Muscle of leg (tissue), 3 donors: ENCODE measurements at regions not wholly inside any gene's neighbourhood (a gene's known extent, or its start where the extent isn't known, plus 50 kb on each side); places are given as distances from the start of the nearest gene placed in this dataset.

Source experiments
- DNase-seq: peaks from one replicate; pipeline ENCODE4 v3.0.0; 2013
- H3K27ac ChIP-seq: one replicate; pipeline ENCODE4 v1.5.1; 2013; ENCODE audit warnings: mild to moderate bottlenecking, low read length, control low read depth
- H3K27me3 ChIP-seq: one replicate; pipeline ENCODE4 v1.6.1; 2013; ENCODE audit warnings: low read length; ENCODE audit not compliant: control insufficient read depth, insufficient read depth
- H3K36me3 ChIP-seq: one replicate; pipeline ENCODE4 v1.6.1; 2013; ENCODE audit warnings: low read length; ENCODE audit not compliant: control insufficient read depth, insufficient read depth
- H3K4me1 ChIP-seq: one replicate; pipeline ENCODE4 v1.6.1; 2013; ENCODE audit warnings: low read length; ENCODE audit not compliant: control insufficient read depth, insufficient read depth
- H3K4me3 ChIP-seq: one replicate; pipeline ENCODE4 v1.5.1; 2013; ENCODE audit warnings: low read length, control low read depth
- H3K9me3 ChIP-seq: replicated peaks from 2 replicates; pipeline ENCODE4 v1.6.1; 2013; ENCODE audit warnings: low read depth, low read length; ENCODE audit not compliant: control insufficient read depth
- WGBS: methylation state at CpG from one replicate; pipeline ENCODE4 v1.1.5; 2013; ENCODE audit warnings: missing lambda C conversion rate; ENCODE audit not compliant: insufficient coverage; 5-methylcytosine and 5-hydroxymethylcytosine counted together

DNA sequence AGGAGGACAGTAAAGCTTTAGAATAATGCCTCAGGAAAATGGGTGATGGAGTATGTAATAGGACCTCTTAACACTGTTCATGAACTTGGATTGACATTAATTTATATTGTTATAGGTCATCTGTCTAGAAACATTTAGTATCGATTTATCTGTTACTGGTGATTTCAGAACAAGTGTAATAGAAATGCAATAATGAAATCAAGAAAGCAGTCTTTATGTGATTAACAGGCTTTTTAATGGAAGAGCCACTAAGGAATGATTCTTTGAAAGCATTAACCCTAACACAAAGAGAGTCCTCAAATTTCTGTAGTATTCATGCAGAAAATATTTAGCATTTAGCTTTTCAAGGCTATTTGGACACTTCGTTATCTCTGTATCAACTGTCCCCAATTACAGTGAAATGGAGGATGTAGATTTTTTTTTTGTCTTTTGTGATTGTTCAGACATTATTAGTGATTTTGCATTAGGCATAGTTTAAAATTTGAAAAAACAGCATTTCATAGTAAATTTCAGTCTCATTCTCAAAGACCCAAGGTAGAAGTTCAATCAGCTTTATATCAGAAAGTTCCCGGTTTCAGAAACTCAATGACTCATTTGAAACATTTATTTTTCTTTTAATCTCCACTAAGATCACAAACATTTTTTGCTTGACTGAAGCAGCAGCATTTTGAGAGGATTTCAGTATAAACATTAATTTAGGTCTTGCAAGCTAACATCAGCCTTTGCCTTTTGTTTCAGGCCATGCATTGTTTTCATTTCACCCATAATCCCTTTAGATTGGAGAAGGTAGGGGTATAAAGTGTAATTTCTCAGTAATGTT lies 56.3 kb downstream of the AGTR2 start:
- Histone ChIP-seq H3K36me3 (no peaks in the 10 kb centered on the region), H3K4me3 (no peak overlapping the region), H3K4me1 (no peaks in the 10 kb centered on the region), H3K27ac (no peak overlapping the region), H3K9me3 (no peaks in the 10 kb centered on the region), H3K27me3 (peaks cover 2% of the 10 kb centered on the region)
- no peak for DNase-seq
- no CpG with 5 or more reads among the region's 3 CpGs for WGBS

DNA sequence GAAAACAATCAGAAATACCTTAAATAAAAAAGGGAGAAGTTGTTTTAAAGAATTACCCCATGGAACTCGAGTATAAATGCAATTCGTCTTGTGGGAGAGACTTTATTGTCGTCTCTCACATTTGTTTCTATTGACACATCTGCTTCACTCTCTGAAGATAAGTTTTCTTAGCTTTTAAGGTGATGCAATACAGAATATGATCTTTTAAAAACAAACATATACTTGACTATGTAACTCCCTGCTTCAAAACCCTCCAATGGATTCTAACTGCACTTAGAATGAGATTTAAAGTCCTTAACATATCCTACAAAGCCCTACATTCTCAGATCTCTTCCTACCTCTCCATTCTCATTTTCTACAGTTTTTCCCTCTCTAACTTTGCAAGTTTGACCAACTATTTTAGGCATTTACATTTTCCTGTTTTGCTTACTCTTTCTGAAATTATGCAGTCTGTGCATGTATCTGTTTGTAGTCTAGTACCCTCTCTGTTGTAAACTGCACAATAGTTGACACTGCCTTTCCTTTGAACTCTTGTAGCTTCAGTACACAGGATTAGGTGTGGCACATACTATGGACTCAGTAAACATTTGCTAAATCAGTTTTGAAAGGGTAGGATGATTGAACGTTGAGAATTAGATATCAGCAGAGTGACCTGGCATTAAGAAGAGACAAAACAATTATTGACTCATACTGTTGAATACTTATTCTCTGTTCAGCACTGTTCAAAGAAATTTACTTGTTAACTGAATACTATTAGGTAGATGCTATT lies 59.8 kb downstream of the AGTR2 start:
- no CpG with 5 or more reads among the region's 4 CpGs for WGBS
- Histone ChIP-seq H3K27ac (no peak overlapping the region), H3K4me1 (no peaks in the 10 kb centered on the region), H3K36me3 (no peaks in the 10 kb centered on the region), H3K4me3 (no peak overlapping the region), H3K9me3 (no peaks in the 10 kb centered on the region), H3K27me3 (peaks cover 2% of the 10 kb centered on the region)
- no peak for DNase-seq

DNA sequence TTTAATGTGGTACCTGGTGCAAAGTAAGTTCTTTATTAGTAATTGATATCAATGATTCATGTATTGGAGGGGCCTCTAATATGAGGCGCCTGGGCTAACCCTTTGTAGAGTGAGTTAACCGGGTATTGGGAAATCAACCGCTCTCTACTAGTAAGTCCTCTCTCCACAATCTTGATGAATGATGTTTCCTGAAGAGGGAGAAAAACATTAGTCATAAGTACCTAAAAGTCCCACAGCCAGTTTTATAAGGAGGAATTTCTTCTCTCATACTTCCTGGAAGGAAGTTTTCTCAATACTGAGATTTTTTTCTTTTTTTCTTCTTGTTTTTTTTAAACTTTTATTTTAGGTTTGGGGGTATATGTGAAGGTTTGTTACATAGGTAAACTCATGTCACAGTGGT lies 62.3 kb downstream of the AGTR2 start:
- Histone ChIP-seq H3K9me3 (no peaks in the 10 kb centered on the region), H3K4me1 (no peaks in the 10 kb centered on the region), H3K27ac (no peak overlapping the region), H3K4me3 (no peak overlapping the region), H3K27me3 (peaks cover 2% of the 10 kb centered on the region), H3K36me3 (no peaks in the 10 kb centered on the region)
- no CpG with 5 or more reads among the region's 3 CpGs for WGBS
- DNase-seq, result no peak

GRCh38 chrX:116236666-116237065 lies 66.1 kb downstream of the AGTR2 start:
- Histone ChIP-seq H3K4me1 (no peaks in the 10 kb centered on the region), H3K4me3 (no peak overlapping the region), H3K36me3 (no peaks in the 10 kb centered on the region), H3K27me3 (peaks cover 2% of the 10 kb centered on the region), H3K27ac (no peak overlapping the region), H3K9me3 (no peaks in the 10 kb centered on the region)
- DNase-seq, result no peak

DNA sequence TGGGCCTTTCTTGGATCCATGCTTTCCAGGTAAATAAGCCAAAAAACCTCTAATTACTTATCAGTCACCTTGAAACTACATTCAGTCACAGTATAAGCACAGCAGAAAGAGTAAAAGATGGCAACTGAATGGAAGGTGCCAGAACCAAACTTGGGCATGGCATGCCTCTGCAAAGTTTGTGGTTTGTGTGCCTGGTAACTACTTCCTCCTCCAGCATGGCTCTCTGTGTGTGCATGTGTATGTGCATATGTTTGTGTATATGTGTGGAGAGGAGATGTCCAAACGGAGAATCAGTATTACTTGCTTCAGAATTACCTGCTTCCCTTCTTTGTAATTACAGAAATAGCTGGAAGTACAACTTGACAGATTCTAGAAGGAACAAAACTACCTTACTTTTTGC lies 67.5 kb downstream of the AGTR2 start:
- no CpG with 5 or more reads among the region's 1 CpG for WGBS
- H3K27ac ChIP-seq, result no peak overlapping the region
- no peak for DNase-seq
- H3K4me1 ChIP-seq, result no peaks in the 10 kb centered on the region
- H3K4me3 ChIP-seq, result no peak overlapping the region
- no peaks in the 10 kb centered on the region for H3K9me3 ChIP-seq
- H3K27me3 ChIP-seq, result peaks cover 2% of the 10 kb centered on the region
- no peaks in the 10 kb centered on the region for H3K36me3 ChIP-seq

- peak; percentile 0 for DNase-seq
- H3K4me3 ChIP-seq, result no peak overlapping the region
- WGBS, result 57% methylated on average over 1 of the region's 2 CpGs
- no peaks in the 10 kb centered on the region for H3K36me3 ChIP-seq
- H3K27me3 ChIP-seq, result peaks cover 3% of the 10 kb centered on the region
- H3K27ac ChIP-seq, result no peak overlapping the region
- no peaks in the 10 kb centered on the region for H3K4me1 ChIP-seq
- H3K9me3 ChIP-seq, result no peaks in the 10 kb centered on the region
Measured at GRCh38 chrX:116238567-116239255, 68.2 kb downstream of the AGTR2 start.

- Histone ChIP-seq H3K36me3 (no peaks in the 10 kb centered on the region), H3K27ac (no peak overlapping the region)
Measured at GRCh38 chrX:116239944-116240840, 69.6 kb downstream of the AGTR2 start.

DNA sequence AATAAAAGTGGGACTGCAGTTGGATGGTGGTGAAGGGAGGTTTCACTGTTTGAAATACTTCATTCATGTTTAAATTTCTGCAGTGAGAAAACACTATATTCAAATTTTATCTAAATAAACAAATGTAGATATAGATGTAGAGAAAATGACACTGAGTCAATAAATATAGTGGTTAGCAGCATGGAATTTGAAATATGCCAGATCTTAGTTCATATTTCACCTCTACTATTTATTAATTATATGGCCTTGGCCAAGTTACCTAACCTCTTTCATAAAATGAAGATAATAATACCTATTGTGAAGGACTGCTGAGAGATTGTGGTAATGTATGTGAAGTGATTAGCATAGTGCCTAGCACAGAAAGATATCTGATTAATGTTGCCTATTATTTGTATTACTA lies 70.5 kb downstream of the AGTR2 start:
- H3K4me1 ChIP-seq, result no peaks in the 10 kb centered on the region
- H3K36me3 ChIP-seq, result no peaks in the 10 kb centered on the region
- H3K27me3 ChIP-seq, result peaks cover 3% of the 10 kb centered on the region
- no peaks in the 10 kb centered on the region for H3K9me3 ChIP-seq
- H3K27ac ChIP-seq, result no peak overlapping the region
- DNase-seq, result no peak
- no peak overlapping the region for H3K4me3 ChIP-seq

More at GRCh38 chrX:116239944-116240840, 69.6 kb downstream of the AGTR2 start:
- Histone ChIP-seq H3K9me3 (no peaks in the 10 kb centered on the region), H3K4me1 (no peaks in the 10 kb centered on the region), H3K4me3 (no peak overlapping the region), H3K27me3 (peaks cover 3% of the 10 kb centered on the region)
- 79% methylated on average over 4 of the region's 8 CpGs for WGBS
- peak; percentile 0 for DNase-seq

- Histone ChIP-seq H3K27ac (no peak overlapping the region), H3K4me3 (no peak overlapping the region), H3K4me1 (no peaks in the 10 kb centered on the region), H3K9me3 (no peaks in the 10 kb centered on the region), H3K27me3 (peaks cover 5% of the 10 kb centered on the region), H3K36me3 (no peaks in the 10 kb centered on the region)
- no peak for DNase-seq
Measured at GRCh38 chrX:116243039-116243438, 72.5 kb downstream of the AGTR2 start.
